ENCODE measurements at regions not wholly inside any gene's neighbourhood (a gene's known extent, or its start where the extent isn't known, plus 50 kb on each side); places are given as distances from the start of the nearest gene placed in this dataset.
A peak's percentile ranks its signal among the peaks of the same experiment; 100 is the strongest.

- TF ChIP-seq CTCF (conservative IDR thresholded peaks at IDR 0.05) = no peak
- Histone ChIP-seq H3K23ac (ENCODE audit: insufficient read length, low read depth, low read length) (no peak overlapping the region), H3K23me2 (ENCODE audit: insufficient read length, low read depth, low read length, poor library complexity, severe bottlenecking) (no peaks in the 10 kb centered on the region), H2BK15ac (ENCODE audit: low read depth, low read length) (no peak overlapping the region), H3K79me2 (ENCODE audit: insufficient read depth, low read length) (no peaks in the 10 kb centered on the region), H2BK120ac (ENCODE audit: low read depth, low read length, poor library complexity, severe bottlenecking) (no peak overlapping the region), H2BK5ac (ENCODE audit: insufficient read length, low read length) (no peak overlapping the region), H3K4ac (ENCODE audit: low read depth, low read length) (no peak overlapping the region), H3K9ac (ENCODE audit: extremely low read depth, insufficient read length, low read length) (no peak overlapping the region), H3K27ac (ENCODE audit: insufficient read length, low read depth, low read length) (no peak overlapping the region), H4K20me1 (ENCODE audit: control insufficient read depth, insufficient read depth, insufficient read length) (no peaks in the 10 kb centered on the region), H3K9me3 (ENCODE audit: control insufficient read depth, low read depth, low read length) (no peaks in the 10 kb centered on the region), H2AFZ (ENCODE audit: low read length) (peak overlapping the region; percentile 69), H2BK12ac (ENCODE audit: insufficient read length, low read depth, low read length) (no peak overlapping the region), H3K56ac (ENCODE audit: insufficient read length, low read depth, low read length) (no peak overlapping the region), H3K18ac (ENCODE audit: insufficient read length, low read depth, low read length) (no peak overlapping the region), H3K4me1 (ENCODE audit: insufficient read depth, low read length) (0 out of 2 replicates have a peak, but pooled peaks cover 2% of the 10 kb centered on the region), H3T11ph (ENCODE audit: low read length) (no peak overlapping the region), H3K27me3 (ENCODE audit: insufficient read depth, low read length) (no peaks in the 10 kb centered on the region), H3K79me1 (ENCODE audit: insufficient read depth, low read depth, low read length, poor library complexity, severe bottlenecking) (no peaks in the 10 kb centered on the region), H4K8ac (replicated peaks; ENCODE audit: insufficient read length, low read depth, low read length) (no peak overlapping the region), H2AK5ac (ENCODE audit: insufficient read length, low read length) (no peak overlapping the region), H3K14ac (ENCODE audit: insufficient read depth, low read length) (no peak overlapping the region), H2BK20ac (ENCODE audit: low read depth, low read length, poor library complexity, severe bottlenecking) (no peak overlapping the region), H4K5ac (ENCODE audit: insufficient read length, low read depth, low read length) (no peak overlapping the region), H4K91ac (ENCODE audit: insufficient read length, low read depth, low read length) (no peak overlapping the region), H3K4me2 (ENCODE audit: insufficient read depth, insufficient read length, low read length) (no peak overlapping the region)
- H3K36me3 Mint-ChIP-seq (ENCODE audit: insufficient read depth in 1 of 3, low read depth in 3 of 3) = no peaks in the 10 kb centered on the region
- H3K4me1 Mint-ChIP-seq = peaks cover 8 to 12% of the 10 kb centered on the region in 2 experiments
- peak; percentile 60 for DNase-seq
- WGBS (ENCODE audit: extremely low coverage, insufficient read length, low lambda C conversion rate) = no CpG with 5 or more reads among the region's 7 CpGs
- no peaks in the 10 kb centered on the region for H3K9me3 Mint-ChIP-seq
- peak overlapping the region; percentile 2 to 85 (median 8); a peak in 4 of 7 replicates for H3K27ac Mint-ChIP-seq
- no peak overlapping the region for H3K4me3 Mint-ChIP-seq
- no peaks in the 10 kb centered on the region for H3K27me3 Mint-ChIP-seq (ENCODE audit: low read depth)
Observed at GRCh38 chr11:79973721-79974617, 533.1 kb upstream of the TENM4 start.

Measured in H9 (cell line).